ENCODE measurements at regions not wholly inside any gene's neighbourhood (a gene's known extent, or its start where the extent isn't known, plus 50 kb on each side); places are given as distances from the start of the nearest gene placed in this dataset.
"Not testable (repeated sequence)": the region's sequence is repeated elsewhere in the genome, so short reads cannot be mapped to it uniquely, and the experiment has no call there.

- POLR2A ChIA-PET (ENCODE audit: unreplicated experiment) = no interaction called here
- intact Hi-C loops (cut with micrococcal nuclease; ENCODE audit: unreplicated experiment) = no loop called here
- no peaks in the 10 kb centered on the region for H3K36me3 ChIP-seq (ENCODE audit: low read depth)
- H3K27me3 ChIP-seq (ENCODE audit: insufficient read depth, low read depth) = no peaks in the 10 kb centered on the region
- no TSS peak for BruUV-seq (replicated peaks)
- no peak overlapping the region for H2AFZ ChIP-seq
- H3K27ac ChIP-seq = no peak overlapping the region
- no peaks in the 10 kb centered on the region for H3K4me1 ChIP-seq (replicated peaks; ENCODE audit: insufficient read depth)
- no peak overlapping the region for H3K4me2 ChIP-seq
- no peaks in the 10 kb centered on the region for H3K79me2 ChIP-seq (ENCODE audit: low read depth)
- H3F3A ChIP-seq (ENCODE audit: insufficient read depth, low read depth) = no peaks in the 10 kb centered on the region
- CTCF ChIA-PET = no interaction called here
- DNase-seq = no peak
- H4K20me1 ChIP-seq (ENCODE audit: insufficient read depth) = no peaks in the 10 kb centered on the region
- no peak overlapping the region for H3K4me3 ChIP-seq
- no peak for TF ChIP-seq EZH2 (IDR thresholded peaks at IDR 0.05; ENCODE audit: low read depth)
- no peak for TF ChIP-seq CTCF (conservative IDR thresholded peaks at IDR 0.05)
- no peaks in the 10 kb centered on the region for H3K9me3 ChIP-seq (ENCODE audit: insufficient read depth, low read depth)
- no peaks in the 10 kb centered on the region for H3K9me2 ChIP-seq (ENCODE audit: insufficient read depth)
Observed at GRCh38 chr12:54786081-54786480, 68.2 kb upstream of the MUCL1 start.

- Histone ChIP-seq H4K20me1 (ENCODE audit: insufficient read depth) (no peaks in the 10 kb centered on the region), H3K4me2 (no peak overlapping the region), H3K9me2 (ENCODE audit: insufficient read depth) (no peaks in the 10 kb centered on the region), H3K4me1 (replicated peaks; ENCODE audit: insufficient read depth) (no peaks in the 10 kb centered on the region), H3F3A (ENCODE audit: insufficient read depth, low read depth) (no peaks in the 10 kb centered on the region), H3K27me3 (ENCODE audit: insufficient read depth, low read depth) (no peaks in the 10 kb centered on the region), H3K36me3 (ENCODE audit: low read depth) (no peaks in the 10 kb centered on the region), H3K27ac (no peak overlapping the region), H3K4me3 (no peak overlapping the region), H3K9me3 (ENCODE audit: insufficient read depth, low read depth) (no peaks in the 10 kb centered on the region), H3K79me2 (ENCODE audit: low read depth) (no peaks in the 10 kb centered on the region), H2AFZ (no peak overlapping the region)
- POLR2A ChIA-PET (ENCODE audit: unreplicated experiment) = no interaction called here
- intact Hi-C loops (cut with micrococcal nuclease; ENCODE audit: unreplicated experiment) = no loop called here
- no peak for DNase-seq
- TF ChIP-seq EZH2 (IDR thresholded peaks at IDR 0.05; ENCODE audit: low read depth) = no peak
- no peak for TF ChIP-seq CTCF (conservative IDR thresholded peaks at IDR 0.05)
- no TSS peak for BruUV-seq (replicated peaks)
- CTCF ChIA-PET = no interaction called here
Observed at GRCh38 chr12:54784115-54784514, 70.2 kb upstream of the MUCL1 start.

- H3K4me3 ChIP-seq; CTCF ChIA-PET; H3K4me2 ChIP-seq; H3K79me2 ChIP-seq (ENCODE audit: low read depth); H3K36me3 ChIP-seq (ENCODE audit: low read depth); POLR2A ChIA-PET (ENCODE audit: unreplicated experiment); H3K27me3 ChIP-seq (ENCODE audit: insufficient read depth, low read depth); H2AFZ ChIP-seq; H3K4me1 ChIP-seq (replicated peaks; ENCODE audit: insufficient read depth); DNase-seq; H3K27ac ChIP-seq; BruUV-seq (replicated peaks); intact Hi-C loops (cut with micrococcal nuclease; ENCODE audit: unreplicated experiment); H4K20me1 ChIP-seq (ENCODE audit: insufficient read depth); H3F3A ChIP-seq (ENCODE audit: insufficient read depth, low read depth); H3K9me3 ChIP-seq (ENCODE audit: insufficient read depth, low read depth); H3K9me2 ChIP-seq (ENCODE audit: insufficient read depth): not testable (repeated sequence)
Observed at GRCh38 chr12:54777031-54777430, 77.3 kb upstream of the MUCL1 start.

DNA sequence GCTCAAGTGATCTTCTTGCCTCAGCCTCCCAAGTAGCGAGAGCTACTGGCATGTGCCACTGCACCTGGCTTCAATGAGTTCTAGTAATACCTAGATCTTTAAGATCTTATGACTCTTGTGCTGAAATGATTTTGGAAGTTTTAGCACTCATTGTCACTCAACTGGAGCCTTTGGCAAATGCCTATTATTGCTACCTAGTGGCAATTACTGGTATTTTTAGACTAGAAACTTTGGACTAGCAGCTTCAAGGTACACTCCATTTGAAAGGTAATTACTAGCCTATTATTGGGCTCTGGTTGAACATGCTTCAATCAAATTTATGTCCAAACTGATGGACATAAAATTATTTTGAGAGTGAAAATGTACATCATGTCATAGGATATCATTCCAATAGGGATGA lies 80.7 kb upstream of the MUCL1 start:
- Histone ChIP-seq H3K4me1 (replicated peaks; ENCODE audit: insufficient read depth) (no peaks in the 10 kb centered on the region), H3K27me3 (ENCODE audit: insufficient read depth, low read depth) (no peaks in the 10 kb centered on the region), H2AFZ (no peak overlapping the region), H3K4me3 (no peak overlapping the region), H3K79me2 (ENCODE audit: low read depth) (no peaks in the 10 kb centered on the region), H3K9me2 (ENCODE audit: insufficient read depth) (no peaks in the 10 kb centered on the region), H4K20me1 (ENCODE audit: insufficient read depth) (no peaks in the 10 kb centered on the region), H3K36me3 (ENCODE audit: low read depth) (no peaks in the 10 kb centered on the region), H3K27ac (no peak overlapping the region), H3K9me3 (ENCODE audit: insufficient read depth, low read depth) (no peaks in the 10 kb centered on the region), H3F3A (ENCODE audit: insufficient read depth, low read depth) (no peaks in the 10 kb centered on the region), H3K4me2 (no peak overlapping the region)
- POLR2A ChIA-PET (ENCODE audit: unreplicated experiment) = no interaction called here
- intact Hi-C loops (cut with micrococcal nuclease; ENCODE audit: unreplicated experiment) = no loop called here
- BruUV-seq (replicated peaks) = no TSS peak
- TF ChIP-seq CTCF (conservative IDR thresholded peaks at IDR 0.05) (no peak), EZH2 (IDR thresholded peaks at IDR 0.05; ENCODE audit: low read depth) (no peak)
- DNase-seq = no peak
- CTCF ChIA-PET = no interaction called here
